ENCODE measurements at regions not wholly inside any gene's neighbourhood (a gene's known extent, or its start where the extent isn't known, plus 50 kb on each side); places are given as distances from the start of the nearest gene placed in this dataset.

GRCh38 chr4:72677265-72677664 lies 108.2 kb upstream of the ADAMTS3 start:
- no peak for DNase-seq
- POLR2A ChIA-PET (ENCODE audit: unreplicated experiment) = no interaction called here
- Histone ChIP-seq H3K4me1 (replicated peaks; ENCODE audit: insufficient read depth) (no peaks in the 10 kb centered on the region), H3K79me2 (ENCODE audit: low read depth) (no peaks in the 10 kb centered on the region), H2AFZ (no peak overlapping the region), H3K4me3 (no peak overlapping the region), H3K36me3 (ENCODE audit: low read depth) (no peaks in the 10 kb centered on the region), H3K9me2 (ENCODE audit: insufficient read depth) (no peaks in the 10 kb centered on the region), H3K27ac (no peak overlapping the region), H3K9me3 (ENCODE audit: insufficient read depth, low read depth) (no peaks in the 10 kb centered on the region), H4K20me1 (ENCODE audit: insufficient read depth) (no peaks in the 10 kb centered on the region), H3K27me3 (ENCODE audit: insufficient read depth, low read depth) (no peaks in the 10 kb centered on the region), H3F3A (ENCODE audit: insufficient read depth, low read depth) (no peaks in the 10 kb centered on the region), H3K4me2 (no peak overlapping the region)
- CTCF ChIA-PET = no interaction called here
- BruUV-seq (replicated peaks) = no TSS peak
- TF ChIP-seq CTCF (conservative IDR thresholded peaks at IDR 0.05) (no peak), EZH2 (IDR thresholded peaks at IDR 0.05; ENCODE audit: low read depth) (no peak)
- intact Hi-C loops (cut with micrococcal nuclease; ENCODE audit: unreplicated experiment) = no loop called here

DNA sequence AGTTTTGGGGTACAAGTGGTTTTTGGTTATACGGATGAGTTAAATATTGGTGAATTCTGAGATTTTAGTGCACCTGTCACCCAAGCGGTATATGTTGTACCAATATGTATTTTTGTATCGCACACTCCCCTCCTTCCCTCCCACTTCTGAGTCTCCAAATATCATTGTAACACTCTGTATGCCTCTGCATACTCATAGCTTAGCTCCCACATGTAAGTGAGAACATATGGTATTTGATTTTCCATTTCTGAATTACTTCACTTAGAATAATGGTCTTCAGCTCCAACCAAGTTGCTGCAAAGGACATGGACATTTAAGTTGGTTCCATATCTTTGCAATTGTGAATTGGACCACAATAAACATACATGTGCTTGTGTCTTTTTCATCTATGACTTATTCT lies 103.0 kb upstream of the ADAMTS3 start:
- Histone ChIP-seq H3K27me3 (ENCODE audit: insufficient read depth, low read depth) (no peaks in the 10 kb centered on the region), H3K9me2 (ENCODE audit: insufficient read depth) (no peaks in the 10 kb centered on the region), H3K4me1 (replicated peaks; ENCODE audit: insufficient read depth) (no peaks in the 10 kb centered on the region), H3K79me2 (ENCODE audit: low read depth) (no peaks in the 10 kb centered on the region), H3F3A (ENCODE audit: insufficient read depth, low read depth) (no peaks in the 10 kb centered on the region), H3K9me3 (ENCODE audit: insufficient read depth, low read depth) (no peaks in the 10 kb centered on the region), H3K4me2 (no peak overlapping the region), H3K4me3 (no peak overlapping the region), H3K27ac (no peak overlapping the region), H3K36me3 (ENCODE audit: low read depth) (no peaks in the 10 kb centered on the region), H4K20me1 (ENCODE audit: insufficient read depth) (no peaks in the 10 kb centered on the region), H2AFZ (no peak overlapping the region)
- no peak for DNase-seq
- ChIA-PET CTCF (no interaction called here), POLR2A (ENCODE audit: unreplicated experiment) (no interaction called here)
- no peak for TF ChIP-seq CTCF (conservative IDR thresholded peaks at IDR 0.05)
- no peak for TF ChIP-seq EZH2 (IDR thresholded peaks at IDR 0.05; ENCODE audit: low read depth)
- intact Hi-C loops (cut with micrococcal nuclease; ENCODE audit: unreplicated experiment) = no loop called here
- no TSS peak for BruUV-seq (replicated peaks)

DNA sequence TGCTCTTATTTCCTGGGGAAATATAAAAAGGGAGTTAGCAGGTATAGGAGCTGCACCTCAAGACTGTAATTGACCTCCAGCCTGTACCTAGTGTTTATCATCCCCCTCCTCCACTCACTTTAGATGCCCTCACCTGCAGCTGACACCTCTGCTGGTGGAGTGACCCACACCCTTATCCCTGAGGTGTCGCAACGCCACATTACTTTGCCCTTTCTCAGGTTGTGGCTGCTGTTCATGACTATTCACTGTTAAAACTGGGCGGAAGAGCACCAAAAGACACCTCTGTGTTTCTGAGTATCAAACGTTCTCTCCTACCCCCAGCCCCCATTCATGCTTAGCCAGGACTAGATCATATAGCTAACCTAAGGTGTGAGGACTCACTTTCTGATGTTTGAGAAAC lies 101.5 kb upstream of the ADAMTS3 start:
- ChIA-PET CTCF (no interaction called here), POLR2A (ENCODE audit: unreplicated experiment) (no interaction called here)
- no TSS peak for BruUV-seq (replicated peaks)
- Histone ChIP-seq H3K27ac (no peak overlapping the region), H3K79me2 (ENCODE audit: low read depth) (no peaks in the 10 kb centered on the region), H2AFZ (no peak overlapping the region), H3K4me2 (no peak overlapping the region), H4K20me1 (ENCODE audit: insufficient read depth) (no peaks in the 10 kb centered on the region), H3K4me1 (replicated peaks; ENCODE audit: insufficient read depth) (no peaks in the 10 kb centered on the region), H3K4me3 (no peak overlapping the region), H3K36me3 (ENCODE audit: low read depth) (no peaks in the 10 kb centered on the region), H3K9me2 (ENCODE audit: insufficient read depth) (no peaks in the 10 kb centered on the region), H3F3A (ENCODE audit: insufficient read depth, low read depth) (no peaks in the 10 kb centered on the region), H3K27me3 (ENCODE audit: insufficient read depth, low read depth) (no peaks in the 10 kb centered on the region), H3K9me3 (ENCODE audit: insufficient read depth, low read depth) (no peaks in the 10 kb centered on the region)
- intact Hi-C loops (cut with micrococcal nuclease; ENCODE audit: unreplicated experiment) = no loop called here
- no peak for DNase-seq
- TF ChIP-seq CTCF (conservative IDR thresholded peaks at IDR 0.05) = no peak
- no peak for TF ChIP-seq EZH2 (IDR thresholded peaks at IDR 0.05; ENCODE audit: low read depth)
